Hematopoietic multipotent progenitor cell treated with erythropoietin and hydrocortisone succinate and interleukin-3 and kit ligand, for 6 days (in vitro differentiated cells): ENCODE measurements at regions not wholly inside any gene's neighbourhood (a gene's known extent, or its start where the extent isn't known, plus 50 kb on each side); places are given as distances from the start of the nearest gene placed in this dataset.
"Not testable (repeated sequence)": the region's sequence is repeated elsewhere in the genome, so short reads cannot be mapped to it uniquely, and the experiment has no call there.

Experiments used
- DNase-seq: peaks from one replicate; pipeline ENCODE4 v3.0.0-alpha.2; 2015

- DNase-seq, result no peak
Observed at GRCh38 chr12:59517522-59517921, 78.3 kb upstream of the SLC16A7 start.

- no peak for DNase-seq
Observed at GRCh38 chr12:59500915-59501314, 94.9 kb upstream of the SLC16A7 start.

DNA sequence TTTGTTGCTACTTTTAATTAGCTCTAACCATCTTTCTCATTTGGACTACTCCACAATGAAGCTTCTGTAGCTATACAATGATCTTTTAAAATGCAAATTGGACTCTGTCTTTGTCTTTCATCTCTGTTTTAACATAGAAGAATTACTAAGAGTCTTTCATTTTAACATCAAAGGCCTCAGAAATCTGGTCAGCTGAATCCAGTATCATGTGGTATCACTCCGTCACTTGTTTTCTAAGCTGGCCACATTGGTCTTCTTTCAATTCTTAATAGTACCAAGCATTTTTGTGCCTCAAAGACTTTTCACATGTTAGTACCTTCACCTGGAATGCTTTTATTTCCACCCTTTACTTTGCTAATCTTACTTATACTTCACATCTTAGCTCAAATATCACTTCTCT is 95.5 kb upstream of the SLC16A7 start:
- DNase-seq, result no peak

DNA sequence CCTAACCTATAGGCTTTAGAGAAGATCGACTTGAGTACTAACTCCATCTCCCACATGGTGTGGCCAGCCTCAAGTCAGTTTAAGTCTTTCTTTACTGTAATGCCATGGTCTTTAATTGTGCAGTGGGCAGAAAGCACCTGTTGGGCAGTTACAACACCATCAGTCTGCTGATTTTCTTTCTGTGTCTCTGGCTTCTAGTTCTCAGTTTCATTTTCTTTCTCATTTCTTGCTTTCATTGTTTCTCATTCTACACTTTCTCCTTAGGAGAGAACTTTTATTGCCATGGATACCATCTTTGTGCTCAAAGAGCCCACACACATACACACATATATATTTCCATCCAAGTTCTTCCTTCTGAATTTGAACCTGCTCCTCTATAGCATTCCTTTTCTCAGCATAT is 96.1 kb upstream of the SLC16A7 start:
- DNase-seq, result no peak

GRCh38 chr12:59494617-59495016 is 101.2 kb upstream of the SLC16A7 start:
- DNase-seq, result no peak

DNA sequence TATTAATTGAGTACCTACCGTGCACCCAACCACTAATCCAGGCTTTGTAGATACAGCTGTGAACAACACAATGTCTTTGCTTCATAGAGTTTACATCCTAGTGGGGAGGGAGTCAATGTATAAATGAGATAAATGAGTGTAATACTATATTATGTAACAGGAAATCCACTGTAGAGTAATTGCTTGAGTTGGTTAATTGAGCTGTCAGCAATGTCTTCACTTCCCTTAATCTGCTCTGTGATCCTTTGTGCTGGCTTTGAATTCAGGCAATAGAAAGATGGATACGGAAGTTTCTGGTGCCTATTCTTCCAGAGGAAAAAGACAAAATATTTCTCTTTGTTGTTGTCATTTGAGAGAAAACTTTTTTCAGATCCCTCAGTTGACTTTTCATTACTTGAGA is 104.0 kb upstream of the SLC16A7 start:
- peak; percentile 32 for DNase-seq

DNA sequence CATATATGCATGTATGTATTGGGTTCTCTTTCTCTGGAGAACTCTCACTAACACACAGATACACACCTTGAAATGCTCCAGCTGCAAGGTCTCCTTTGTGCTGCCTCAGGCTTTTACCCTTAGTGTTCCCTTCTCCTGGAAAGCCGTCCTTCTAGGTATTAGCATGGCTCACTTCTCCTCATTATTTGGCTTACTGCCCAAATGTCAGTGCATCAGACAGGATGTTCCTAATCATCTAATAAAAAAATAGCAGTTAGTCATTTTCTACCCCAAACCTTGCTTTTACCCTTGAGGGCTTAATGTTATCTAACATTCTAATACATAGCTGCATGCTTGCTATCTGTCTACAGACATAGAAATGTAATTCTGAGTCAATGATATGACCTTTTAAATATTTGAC is 109.0 kb upstream of the SLC16A7 start:
- DNase-seq, result no peak

DNA sequence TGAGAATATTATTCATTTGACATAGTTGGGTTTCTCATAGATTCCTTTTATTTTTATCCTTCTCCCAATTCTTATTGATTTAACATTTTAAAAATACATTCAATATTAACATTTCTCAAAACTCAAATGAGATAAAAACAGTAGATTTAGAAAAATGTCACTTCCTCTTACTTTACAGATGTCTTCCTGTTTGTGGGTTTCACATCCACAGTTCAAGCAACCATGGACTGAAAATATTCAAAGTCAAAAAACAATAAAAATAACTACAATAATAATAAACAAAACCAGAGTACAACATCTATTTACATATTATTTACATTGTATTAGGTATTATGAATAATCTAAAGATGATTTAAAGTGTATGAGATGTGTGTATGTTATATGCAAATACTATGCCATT is 111.3 kb upstream of the SLC16A7 start:
- DNase-seq, result peak; percentile 18

DNA sequence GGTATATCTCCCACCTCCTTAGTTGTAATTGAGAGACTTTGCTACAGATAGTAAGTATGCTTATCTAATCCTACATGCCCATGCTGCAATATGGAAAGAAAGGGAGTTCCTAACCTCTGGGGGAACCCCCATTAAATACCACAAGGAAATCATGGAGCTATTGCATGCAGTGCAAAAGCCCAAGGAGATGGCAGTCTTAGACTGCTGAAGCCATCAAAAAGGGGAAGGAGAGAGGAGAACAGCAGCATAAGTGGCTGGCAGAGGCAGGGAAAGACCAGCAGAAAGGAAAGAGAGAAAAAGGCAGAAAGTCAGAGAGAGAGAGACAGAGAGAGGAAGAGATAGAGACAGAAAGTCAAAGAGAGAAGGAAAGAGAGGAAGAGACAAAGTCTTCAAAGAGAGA is 121.6 kb upstream of the SLC16A7 start:
- DNase-seq, result not testable (repeated sequence)

DNA sequence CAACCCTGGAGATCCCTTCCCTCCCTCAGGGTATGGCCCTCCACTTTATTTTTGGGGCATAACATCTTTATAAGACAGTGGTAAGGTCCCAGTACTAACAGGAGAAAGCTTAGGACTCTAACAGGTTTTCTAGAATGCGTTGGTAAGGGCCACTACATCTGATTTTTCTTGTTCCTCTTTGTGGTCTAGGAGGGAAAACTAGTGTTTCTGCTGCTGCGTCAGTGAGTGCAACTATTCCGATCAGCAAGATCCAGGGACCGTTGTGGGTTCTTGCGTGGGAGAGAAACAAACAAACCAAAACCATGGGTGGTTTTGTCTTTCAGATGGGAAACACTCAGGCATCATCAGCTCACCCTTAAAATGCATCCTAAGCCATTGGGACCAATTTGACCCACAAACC is 123.6 kb upstream of the SLC16A7 start:
- DNase-seq, result peak; percentile 65

- no peak for DNase-seq
Observed at GRCh38 chr12:59459966-59460660, 135.7 kb upstream of the SLC16A7 start.

- DNase-seq, result no peak
Observed at GRCh38 chr12:59453475-59453874, 142.4 kb upstream of the SLC16A7 start.

- DNase-seq, result no peak
Observed at GRCh38 chr12:59452746-59453145, 143.1 kb upstream of the SLC16A7 start.

- DNase-seq, result no peak
Observed at GRCh38 chr12:59452259-59452658, 143.6 kb upstream of the SLC16A7 start.

DNA sequence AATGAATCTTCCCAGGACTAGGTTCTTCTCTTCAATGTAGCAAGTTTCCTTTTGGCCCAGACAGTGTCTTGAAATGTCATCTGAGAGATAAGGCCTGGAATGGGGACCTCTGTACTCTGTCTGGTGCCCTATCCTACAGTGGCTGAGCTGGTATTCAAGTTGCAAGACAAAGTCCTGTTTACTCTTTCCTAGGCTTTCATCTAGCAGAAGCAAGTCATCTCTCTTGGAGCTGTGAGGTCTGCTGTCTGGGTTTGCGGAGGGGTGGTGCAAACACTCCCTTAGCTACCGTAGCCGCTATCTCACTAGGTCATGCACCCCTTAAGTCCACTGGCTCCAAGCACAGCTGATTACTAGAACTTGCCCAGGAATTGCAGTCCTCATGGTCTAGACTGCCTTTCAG is 149.7 kb upstream of the SLC16A7 start:
- no peak for DNase-seq

DNA sequence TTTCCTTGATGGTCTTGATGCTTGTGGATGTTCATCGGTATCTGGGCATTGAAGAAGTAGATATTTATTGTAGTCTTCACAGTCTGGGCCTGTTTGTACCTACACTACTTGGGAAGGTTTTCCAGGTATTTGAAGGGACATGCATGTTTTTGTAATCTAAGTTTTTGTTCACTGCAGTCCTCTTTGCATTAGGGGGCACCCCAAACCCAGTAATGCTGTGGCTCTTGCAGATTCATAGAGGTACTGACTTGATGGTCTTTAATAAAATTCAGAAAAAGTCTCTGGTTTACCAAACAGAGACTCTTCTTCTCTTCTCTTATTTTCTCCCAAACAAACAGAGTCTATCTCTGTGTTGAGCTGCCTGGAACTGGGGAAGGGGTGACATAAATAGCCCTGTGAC is 150.9 kb upstream of the SLC16A7 start:
- DNase-seq, result peak; percentile 4

DNA sequence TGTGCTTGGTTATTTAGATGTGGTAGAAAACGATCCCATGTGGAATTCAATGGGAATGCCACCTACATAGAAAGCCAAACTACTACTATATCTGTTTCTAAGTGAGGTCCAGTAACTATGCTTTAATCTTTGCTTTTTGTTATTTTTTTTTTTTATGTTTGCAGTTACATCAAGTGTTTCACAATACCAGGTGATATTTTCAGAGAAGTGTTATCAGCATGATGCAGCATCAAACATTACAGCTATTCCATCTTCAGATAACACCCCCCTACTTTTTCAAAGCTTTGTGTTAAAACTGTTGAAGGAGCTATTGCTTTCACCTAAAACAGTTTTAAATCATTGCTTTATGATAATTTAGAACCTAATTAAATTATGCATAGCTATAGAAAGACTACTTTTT is 163.8 kb upstream of the SLC16A7 start:
- DNase-seq, result peak; percentile 12

DNA sequence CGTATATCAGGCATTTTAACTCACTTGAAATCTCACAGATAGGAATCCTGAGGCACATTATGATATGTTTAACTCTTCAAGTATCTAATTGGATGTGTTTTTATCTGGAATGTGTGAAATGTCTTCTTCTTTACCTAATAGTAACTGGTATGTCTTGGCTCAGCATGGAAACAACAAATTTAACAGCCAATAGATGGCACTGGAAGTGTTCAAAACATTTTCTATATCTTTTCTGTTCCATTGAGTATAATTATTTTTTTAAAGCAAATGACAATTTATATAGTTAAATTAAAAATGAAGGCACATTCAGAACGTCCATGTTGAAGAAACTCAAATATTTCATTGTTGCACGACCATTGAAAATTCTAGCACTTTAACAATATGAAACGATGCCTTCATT is 164.6 kb upstream of the SLC16A7 start:
- DNase-seq, result peak; percentile 25

- DNase-seq, result no peak
Observed at GRCh38 chr12:59429766-59430165, 166.1 kb upstream of the SLC16A7 start.

DNA sequence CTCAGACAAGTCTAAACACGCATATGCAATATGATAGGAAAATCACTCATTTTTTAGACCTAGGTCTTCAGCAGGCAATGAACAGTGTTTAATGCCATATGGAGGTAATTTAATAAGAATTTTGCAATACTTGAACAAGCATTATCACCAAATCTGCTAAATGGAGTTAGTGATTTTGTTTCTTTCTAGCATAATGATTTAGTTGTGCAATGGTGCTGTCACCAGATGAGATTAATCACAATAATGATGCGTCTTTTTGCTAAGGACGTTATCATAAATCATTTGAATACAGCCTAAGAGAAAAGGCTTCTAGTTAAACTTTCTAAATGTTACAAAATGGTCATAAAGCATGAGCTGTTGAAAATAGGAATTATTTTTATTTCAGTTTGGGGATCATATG is 170.0 kb upstream of the SLC16A7 start:
- no peak for DNase-seq

DNA sequence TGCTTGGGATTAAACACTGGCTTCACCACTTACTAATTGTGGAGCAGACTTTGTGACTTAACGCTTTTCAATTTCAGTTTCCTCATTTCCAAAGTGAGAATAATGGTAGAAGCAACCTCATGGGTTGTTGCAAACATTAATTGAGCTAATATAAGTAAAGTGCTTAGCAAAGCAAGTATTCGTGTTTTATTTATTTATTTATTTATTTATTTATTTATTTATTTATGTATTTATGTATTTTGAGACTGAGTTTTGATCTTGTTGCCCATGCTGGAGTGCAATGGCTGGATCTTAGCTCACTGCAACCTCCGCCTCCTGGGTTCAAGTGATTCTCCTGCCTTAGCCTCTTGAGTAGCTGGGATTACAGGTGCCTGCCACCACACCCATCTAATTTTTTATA is 171.2 kb upstream of the SLC16A7 start:
- not testable (repeated sequence) for DNase-seq

- no peak for DNase-seq
Observed at GRCh38 chr12:59414051-59414450, 181.8 kb upstream of the SLC16A7 start.

DNA sequence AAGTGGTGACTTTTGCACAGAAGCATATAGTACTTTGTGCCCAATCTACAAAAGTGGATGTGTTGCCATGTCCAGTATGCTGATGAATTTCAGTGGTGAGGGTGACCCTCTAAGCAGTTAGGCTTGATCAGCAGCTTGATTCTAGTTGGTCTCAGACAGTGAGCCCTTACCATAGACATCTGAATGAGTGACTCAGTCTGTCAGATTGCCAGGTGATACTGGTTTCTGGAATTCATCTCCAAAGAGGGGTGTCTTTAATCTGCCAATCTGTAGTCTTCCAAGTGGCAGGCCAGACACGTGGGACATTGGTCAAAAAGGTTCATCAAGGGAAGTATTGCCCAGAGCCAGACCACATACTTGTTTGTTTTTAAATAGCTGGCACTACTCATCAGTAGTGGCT is 187.4 kb upstream of the SLC16A7 start:
- no peak for DNase-seq

DNA sequence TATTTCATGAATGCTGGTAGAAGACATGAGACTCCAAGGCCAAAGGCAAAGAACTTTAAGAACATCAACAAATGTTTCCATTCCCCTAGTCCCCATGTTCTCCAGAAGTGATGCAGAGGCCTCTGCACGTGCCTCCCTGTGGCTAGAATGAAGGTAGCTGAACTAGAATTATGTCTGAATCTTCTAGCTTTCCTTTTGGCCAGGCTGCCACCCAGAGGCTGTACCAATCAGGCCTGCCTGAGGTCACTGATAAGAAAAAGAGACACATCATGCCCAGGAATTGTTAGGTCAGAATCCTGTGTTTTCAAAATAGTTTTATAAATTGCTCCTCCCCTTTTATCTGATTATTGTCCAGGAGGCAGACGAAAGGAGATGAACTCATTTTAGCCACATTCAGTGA is 188.0 kb upstream of the SLC16A7 start:
- peak; percentile 4 for DNase-seq

- DNase-seq, result no peak
Observed at GRCh38 chr12:59405992-59406391, 189.8 kb upstream of the SLC16A7 start.
